ENCODE measurements at regions not wholly inside any gene's neighbourhood (a gene's known extent, or its start where the extent isn't known, plus 50 kb on each side); places are given as distances from the start of the nearest gene placed in this dataset.

DNA sequence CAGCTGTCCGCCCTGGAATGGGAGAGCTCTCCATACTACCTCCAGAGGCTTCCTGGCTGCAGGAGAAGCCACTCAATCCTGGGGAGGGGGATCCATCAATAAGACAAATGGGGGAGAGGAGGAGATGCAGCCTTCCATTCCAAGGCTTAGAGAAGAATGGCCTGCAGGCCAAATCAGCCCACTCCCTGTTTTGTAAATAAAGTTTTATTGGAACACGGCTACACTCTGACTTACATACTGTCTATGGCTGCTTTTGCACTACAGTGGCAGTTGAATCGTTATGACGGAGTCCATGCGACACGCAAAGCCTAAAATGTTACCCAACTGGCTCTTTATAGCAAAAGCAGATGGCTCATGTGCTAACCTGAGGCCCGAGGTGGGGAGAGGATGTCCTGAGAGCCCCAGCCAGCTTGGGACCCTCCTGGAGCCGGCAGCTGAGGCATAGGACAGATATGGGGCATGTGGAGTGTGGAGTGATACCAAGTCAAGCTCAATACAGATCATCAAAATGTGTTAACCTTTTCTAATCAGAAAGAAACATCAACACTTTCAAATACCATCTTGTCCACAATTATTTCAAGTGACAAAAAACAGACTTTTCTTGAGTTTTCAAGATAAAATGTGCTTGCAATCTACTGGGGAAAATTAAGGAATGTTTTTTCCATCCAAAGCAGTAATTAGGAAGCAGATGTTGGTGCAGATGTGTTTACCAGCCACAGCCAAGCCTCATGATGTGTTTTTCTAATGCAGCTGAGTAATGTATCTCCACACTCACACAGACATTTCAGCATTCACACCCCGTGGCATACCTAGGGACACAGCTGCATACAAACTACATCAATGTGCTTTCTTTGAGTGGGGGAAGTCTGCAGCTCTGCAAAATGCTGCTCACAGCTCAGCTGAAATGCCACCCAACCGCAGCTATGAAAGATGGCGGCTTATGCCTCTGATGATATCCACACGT, 181.6 kb downstream of the SHANK2 start:
- Mint-ChIP-seq H3K4me3 (no peak overlapping the region), H3K9me3 (no peaks in the 10 kb centered on the region), H3K4me1 (no peaks in the 10 kb centered on the region), H3K27me3 (ENCODE audit: insufficient read depth, low read depth, poor library complexity) (peaks cover 4% of the 10 kb centered on the region), H3K27ac (no peak overlapping the region), H3K36me3 (ENCODE audit: low read depth) (peaks cover 21% of the 10 kb centered on the region)
- Histone ChIP-seq H3K4me3 (no peak overlapping the region), H3K9me2 (ENCODE audit: insufficient read depth) (peaks cover 9% of the 10 kb centered on the region), H2AFZ (no peak overlapping the region), H3K27ac (ENCODE audit: low read depth) (no peak overlapping the region), H3F3A (replicated peaks; ENCODE audit: low read depth) (no peaks in the 10 kb centered on the region), H3K79me2 (replicated peaks; ENCODE audit: insufficient read depth) (peaks cover 5% of the 10 kb centered on the region; the same call in 1 of the 2 replicates), H3K4me1 (ENCODE audit: insufficient read depth) (no peaks in the 10 kb centered on the region), H4K20me1 (replicated peaks; ENCODE audit: insufficient read depth) (0 out of 2 replicates have a peak, but pooled peaks cover 2% of the 10 kb centered on the region), H3K36me3 (ENCODE audit: insufficient read depth) (no peaks in the 10 kb centered on the region), H3K27me3 (ENCODE audit: insufficient read depth) (no peaks in the 10 kb centered on the region), H3K4me2 (no peak overlapping the region)
- TF ChIP-seq, protein P1, sequence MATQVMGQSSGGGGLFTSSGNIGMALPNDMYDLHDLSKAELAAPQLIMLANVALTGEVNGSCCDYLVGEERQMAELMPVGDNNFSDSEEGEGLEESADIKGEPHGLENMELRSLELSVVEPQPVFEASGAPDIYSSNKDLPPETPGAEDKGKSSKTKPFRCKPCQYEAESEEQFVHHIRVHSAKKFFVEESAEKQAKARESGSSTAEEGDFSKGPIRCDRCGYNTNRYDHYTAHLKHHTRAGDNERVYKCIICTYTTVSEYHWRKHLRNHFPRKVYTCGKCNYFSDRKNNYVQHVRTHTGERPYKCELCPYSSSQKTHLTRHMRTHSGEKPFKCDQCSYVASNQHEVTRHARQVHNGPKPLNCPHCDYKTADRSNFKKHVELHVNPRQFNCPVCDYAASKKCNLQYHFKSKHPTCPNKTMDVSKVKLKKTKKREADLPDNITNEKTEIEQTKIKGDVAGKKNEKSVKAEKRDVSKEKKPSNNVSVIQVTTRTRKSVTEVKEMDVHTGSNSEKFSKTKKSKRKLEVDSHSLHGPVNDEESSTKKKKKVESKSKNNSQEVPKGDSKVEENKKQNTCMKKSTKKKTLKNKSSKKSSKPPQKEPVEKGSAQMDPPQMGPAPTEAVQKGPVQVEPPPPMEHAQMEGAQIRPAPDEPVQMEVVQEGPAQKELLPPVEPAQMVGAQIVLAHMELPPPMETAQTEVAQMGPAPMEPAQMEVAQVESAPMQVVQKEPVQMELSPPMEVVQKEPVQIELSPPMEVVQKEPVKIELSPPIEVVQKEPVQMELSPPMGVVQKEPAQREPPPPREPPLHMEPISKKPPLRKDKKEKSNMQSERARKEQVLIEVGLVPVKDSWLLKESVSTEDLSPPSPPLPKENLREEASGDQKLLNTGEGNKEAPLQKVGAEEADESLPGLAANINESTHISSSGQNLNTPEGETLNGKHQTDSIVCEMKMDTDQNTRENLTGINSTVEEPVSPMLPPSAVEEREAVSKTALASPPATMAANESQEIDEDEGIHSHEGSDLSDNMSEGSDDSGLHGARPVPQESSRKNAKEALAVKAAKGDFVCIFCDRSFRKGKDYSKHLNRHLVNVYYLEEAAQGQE (IDR thresholded peaks at IDR 0.05; ENCODE audit: unreplicated experiment), result no peak
- TF ChIP-seq, protein P2, sequence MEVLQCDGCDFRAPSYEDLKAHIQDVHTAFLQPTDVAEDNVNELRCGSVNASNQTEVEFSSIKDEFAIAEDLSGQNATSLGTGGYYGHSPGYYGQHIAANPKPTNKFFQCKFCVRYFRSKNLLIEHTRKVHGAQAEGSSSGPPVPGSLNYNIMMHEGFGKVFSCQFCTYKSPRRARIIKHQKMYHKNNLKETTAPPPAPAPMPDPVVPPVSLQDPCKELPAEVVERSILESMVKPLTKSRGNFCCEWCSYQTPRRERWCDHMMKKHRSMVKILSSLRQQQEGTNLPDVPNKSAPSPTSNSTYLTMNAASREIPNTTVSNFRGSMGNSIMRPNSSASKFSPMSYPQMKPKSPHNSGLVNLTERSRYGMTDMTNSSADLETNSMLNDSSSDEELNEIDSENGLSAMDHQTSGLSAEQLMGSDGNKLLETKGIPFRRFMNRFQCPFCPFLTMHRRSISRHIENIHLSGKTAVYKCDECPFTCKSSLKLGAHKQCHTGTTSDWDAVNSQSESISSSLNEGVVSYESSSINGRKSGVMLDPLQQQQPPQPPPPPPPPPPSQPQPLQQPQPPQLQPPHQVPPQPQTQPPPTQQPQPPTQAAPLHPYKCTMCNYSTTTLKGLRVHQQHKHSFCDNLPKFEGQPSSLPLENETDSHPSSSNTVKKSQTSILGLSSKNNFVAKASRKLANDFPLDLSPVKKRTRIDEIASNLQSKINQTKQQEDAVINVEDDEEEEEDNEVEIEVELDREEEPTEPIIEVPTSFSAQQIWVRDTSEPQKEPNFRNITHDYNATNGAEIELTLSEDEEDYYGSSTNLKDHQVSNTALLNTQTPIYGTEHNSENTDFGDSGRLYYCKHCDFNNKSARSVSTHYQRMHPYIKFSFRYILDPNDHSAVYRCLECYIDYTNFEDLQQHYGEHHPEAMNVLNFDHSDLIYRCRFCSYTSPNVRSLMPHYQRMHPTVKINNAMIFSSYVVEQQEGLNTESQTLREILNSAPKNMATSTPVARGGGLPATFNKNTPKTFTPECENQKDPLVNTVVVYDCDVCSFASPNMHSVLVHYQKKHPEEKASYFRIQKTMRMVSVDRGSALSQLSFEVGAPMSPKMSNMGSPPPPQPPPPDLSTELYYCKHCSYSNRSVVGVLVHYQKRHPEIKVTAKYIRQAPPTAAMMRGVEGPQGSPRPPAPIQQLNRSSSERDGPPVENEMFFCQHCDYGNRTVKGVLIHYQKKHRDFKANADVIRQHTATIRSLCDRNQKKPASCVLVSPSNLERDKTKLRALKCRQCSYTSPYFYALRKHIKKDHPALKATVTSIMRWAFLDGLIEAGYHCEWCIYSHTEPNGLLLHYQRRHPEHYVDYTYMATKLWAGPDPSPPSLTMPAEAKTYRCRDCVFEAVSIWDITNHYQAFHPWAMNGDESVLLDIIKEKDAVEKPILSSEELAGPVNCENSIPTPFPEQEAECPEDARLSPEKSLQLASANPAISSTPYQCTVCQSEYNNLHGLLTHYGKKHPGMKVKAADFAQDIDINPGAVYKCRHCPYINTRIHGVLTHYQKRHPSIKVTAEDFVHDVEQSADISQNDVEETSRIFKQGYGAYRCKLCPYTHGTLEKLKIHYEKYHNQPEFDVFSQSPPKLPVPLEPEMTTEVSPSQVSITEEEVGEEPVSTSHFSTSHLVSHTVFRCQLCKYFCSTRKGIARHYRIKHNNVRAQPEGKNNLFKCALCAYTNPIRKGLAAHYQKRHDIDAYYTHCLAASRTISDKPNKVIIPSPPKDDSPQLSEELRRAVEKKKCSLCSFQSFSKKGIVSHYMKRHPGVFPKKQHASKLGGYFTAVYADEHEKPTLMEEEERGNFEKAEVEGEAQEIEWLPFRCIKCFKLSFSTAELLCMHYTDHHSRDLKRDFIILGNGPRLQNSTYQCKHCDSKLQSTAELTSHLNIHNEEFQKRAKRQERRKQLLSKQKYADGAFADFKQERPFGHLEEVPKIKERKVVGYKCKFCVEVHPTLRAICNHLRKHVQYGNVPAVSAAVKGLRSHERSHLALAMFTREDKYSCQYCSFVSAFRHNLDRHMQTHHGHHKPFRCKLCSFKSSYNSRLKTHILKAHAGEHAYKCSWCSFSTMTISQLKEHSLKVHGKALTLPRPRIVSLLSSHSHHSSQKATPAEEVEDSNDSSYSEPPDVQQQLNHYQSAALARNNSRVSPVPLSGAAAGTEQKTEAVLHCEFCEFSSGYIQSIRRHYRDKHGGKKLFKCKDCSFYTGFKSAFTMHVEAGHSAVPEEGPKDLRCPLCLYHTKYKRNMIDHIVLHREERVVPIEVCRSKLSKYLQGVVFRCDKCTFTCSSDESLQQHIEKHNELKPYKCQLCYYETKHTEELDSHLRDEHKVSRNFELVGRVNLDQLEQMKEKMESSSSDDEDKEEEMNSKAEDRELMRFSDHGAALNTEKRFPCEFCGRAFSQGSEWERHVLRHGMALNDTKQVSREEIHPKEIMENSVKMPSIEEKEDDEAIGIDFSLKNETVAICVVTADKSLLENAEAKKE (CRISPR knock-in tag; IDR thresholded peaks at IDR 0.05), result no peak
- TF ChIP-seq EZH2 (IDR thresholded peaks at IDR 0.05; ENCODE audit: low read depth, unreplicated experiment) (no peak), JUNB (IDR thresholded peaks at IDR 0.05; ENCODE audit: unreplicated experiment) (no peak), CTCF (conservative IDR thresholded peaks at IDR 0.05; ENCODE audit: low read depth in 2 of 2) (no peak), NANOG (IDR thresholded peaks at IDR 0.05; ENCODE audit: borderline replicate concordance) (no peak)
- TF ChIP-seq, protein P3, sequence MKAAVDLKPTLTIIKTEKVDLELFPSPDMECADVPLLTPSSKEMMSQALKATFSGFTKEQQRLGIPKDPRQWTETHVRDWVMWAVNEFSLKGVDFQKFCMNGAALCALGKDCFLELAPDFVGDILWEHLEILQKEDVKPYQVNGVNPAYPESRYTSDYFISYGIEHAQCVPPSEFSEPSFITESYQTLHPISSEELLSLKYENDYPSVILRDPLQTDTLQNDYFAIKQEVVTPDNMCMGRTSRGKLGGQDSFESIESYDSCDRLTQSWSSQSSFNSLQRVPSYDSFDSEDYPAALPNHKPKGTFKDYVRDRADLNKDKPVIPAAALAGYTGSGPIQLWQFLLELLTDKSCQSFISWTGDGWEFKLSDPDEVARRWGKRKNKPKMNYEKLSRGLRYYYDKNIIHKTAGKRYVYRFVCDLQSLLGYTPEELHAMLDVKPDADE (IDR thresholded peaks at IDR 0.05), result no peak
- DNase-seq (ENCODE audit: low spot score), result no peak
- ATAC-seq, result no peak
